ENCODE measurements at regions not wholly inside any gene's neighbourhood (a gene's known extent, or its start where the extent isn't known, plus 50 kb on each side); places are given as distances from the start of the nearest gene placed in this dataset.
A peak's percentile ranks its signal among the peaks of the same experiment; 100 is the strongest.
"Not testable (repeated sequence)": the region's sequence is repeated elsewhere in the genome, so short reads cannot be mapped to it uniquely, and the experiment has no call there.

- DNase-seq, result peak; percentile 45
Measured at GRCh38 chr21:9950363-9950762, 571.0 kb upstream of the TPTE start.

- DNase-seq, result not testable (repeated sequence)
Measured at GRCh38 chr21:9958791-9959190, 562.6 kb upstream of the TPTE start.

GRCh38 chr21:9959220-9959964, 562.0 kb upstream of the TPTE start:
- DNase-seq, result not testable (repeated sequence)

GRCh38 chr21:9969399-9969798, 552.0 kb upstream of the TPTE start:
- not testable (repeated sequence) for DNase-seq

- DNase-seq, result not testable (repeated sequence)
Measured at GRCh38 chr21:9972018-9972417, 549.4 kb upstream of the TPTE start.

- not testable (repeated sequence) for DNase-seq
Measured at GRCh38 chr21:9978371-9978770, 543.0 kb upstream of the TPTE start.

GRCh38 chr21:9997507-9997906, 523.9 kb upstream of the TPTE start:
- not testable (repeated sequence) for DNase-seq

- not testable (repeated sequence) for DNase-seq
Measured at GRCh38 chr21:10002762-10003313, 518.5 kb upstream of the TPTE start.

GRCh38 chr21:10005791-10006190, 515.6 kb upstream of the TPTE start:
- not testable (repeated sequence) for DNase-seq

GRCh38 chr21:10016991-10017390, 504.4 kb upstream of the TPTE start:
- DNase-seq, result not testable (repeated sequence)

GRCh38 chr21:10017757-10018156, 503.6 kb upstream of the TPTE start:
- not testable (repeated sequence) for DNase-seq

GRCh38 chr21:10021462-10021861, 499.9 kb upstream of the TPTE start:
- not testable (repeated sequence) for DNase-seq

- DNase-seq, result not testable (repeated sequence)
Measured at GRCh38 chr21:10022745-10023144, 498.6 kb upstream of the TPTE start.
